Gastroesophageal sphincter (tissue), 3 donors: ENCODE measurements at regions not wholly inside any gene's neighbourhood (a gene's known extent, or its start where the extent isn't known, plus 50 kb on each side); places are given as distances from the start of the nearest gene placed in this dataset.

Source experiments
- CTCF ChIP-seq, 4 experiments: fragments of 200-600 bp in 2 of 4; fragments of 450-650 bp in 2 of 4; sonication (generic) in 1 of 4; IDR thresholded peaks; one replicate each; pipeline ENCODE4 v1.5.1; 2017 to 2019; ENCODE audit warnings: antibody characterized with exemption in 4 of 4, mild to moderate bottlenecking in 2 of 4, moderate library complexity in 2 of 4
- EP300 ChIP-seq: sonication (generic); formaldehyde crosslinking; IDR thresholded peaks from one replicate; pipeline ENCODE4 v1.6.1; 2017; ENCODE audit warnings: antibody characterized with exemption, mild to moderate bottlenecking
- POLR2A ChIP-seq, 2 donors: fragments of 450-650 bp; IDR thresholded peaks; one replicate each; pipeline ENCODE4 v1.6.1; 2017; ENCODE audit warnings: antibody characterized with exemption in 2 of 2, mild to moderate bottlenecking in 2 of 2, moderate library complexity in 1 of 2
- POLR2AphosphoS5 ChIP-seq: sonication (generic); formaldehyde crosslinking; IDR thresholded peaks from one replicate; pipeline ENCODE4 v1.6.1; 2017; ENCODE audit warnings: antibody characterized with exemption

DNA sequence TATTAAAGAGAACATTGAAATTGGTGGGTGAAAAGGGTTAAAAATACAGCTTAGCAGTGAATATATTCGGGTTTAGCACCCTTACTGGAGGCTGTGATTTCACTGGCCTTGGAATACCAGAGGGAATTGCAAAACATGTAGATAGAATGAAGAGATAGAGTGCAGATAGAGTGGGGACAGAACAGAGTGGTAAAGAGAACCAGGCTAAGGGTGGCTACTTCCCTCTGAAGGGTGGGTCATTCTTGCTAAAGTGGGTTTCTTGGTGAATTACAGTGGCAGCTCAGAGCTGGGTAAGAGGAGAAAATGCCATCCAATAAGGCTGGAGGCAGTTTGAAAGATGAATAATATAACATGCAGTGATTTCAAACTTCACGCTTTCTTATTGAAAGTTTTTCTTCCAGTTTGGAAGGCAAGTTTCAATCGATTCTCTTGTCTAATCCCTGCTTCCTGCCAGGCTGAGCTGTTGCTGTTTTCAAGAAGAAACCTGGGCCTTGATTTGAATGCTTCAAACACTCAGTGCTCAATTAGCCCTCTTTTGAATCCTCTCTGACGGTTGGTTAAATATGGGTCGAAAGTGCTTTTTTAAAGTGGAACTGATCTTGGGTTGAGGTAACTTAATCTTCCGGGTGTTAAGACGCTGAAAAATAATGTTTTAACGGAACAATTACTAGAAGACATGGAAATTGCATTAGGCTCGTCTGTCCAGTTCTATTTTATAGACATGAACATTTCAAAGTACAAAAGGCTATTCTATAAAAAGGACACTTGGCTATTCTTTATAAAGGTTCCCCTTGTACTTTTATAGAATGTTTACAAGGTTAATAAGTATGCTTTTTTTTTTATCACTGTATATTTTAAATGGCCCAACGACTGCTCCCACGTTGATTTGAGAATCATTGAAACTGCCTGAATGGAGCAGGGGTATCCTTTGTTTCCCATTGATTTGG is 203.3 kb downstream of the BCAS1 start:
- TF ChIP-seq EP300 (no peak), CTCF (IDR thresholded peaks at IDR 0.05) (no peak), POLR2A (IDR thresholded peaks at IDR 0.05) (no peak), POLR2AphosphoS5 (no peak)
